Mesendoderm (in vitro differentiated cells): ENCODE measurements at regions not wholly inside any gene's neighbourhood (a gene's known extent, or its start where the extent isn't known, plus 50 kb on each side); places are given as distances from the start of the nearest gene placed in this dataset.

Experiments used
- DNase-seq: peaks from one replicate; pipeline ENCODE4 v3.0.0; 2013
- H2AK5ac ChIP-seq: 2 replicates; pipeline ENCODE4 v1.6.1; 2013; ENCODE audit warnings: low read length, inconsistent platforms
- H2BK120ac ChIP-seq: 2 replicates; pipeline ENCODE4 v1.6.1; 2013; ENCODE audit warnings: low read depth, mild to moderate bottlenecking, low read length, moderate library complexity, mixed read lengths
- H2BK15ac ChIP-seq: replicated peaks from 2 replicates; pipeline ENCODE4 v1.6.1; 2013; ENCODE audit warnings: low read depth, mild to moderate bottlenecking, moderate library complexity
- H2BK5ac ChIP-seq: 2 replicates; pipeline ENCODE4 v1.6.1; 2013; ENCODE audit warnings: low read length, inconsistent platforms
- H3K18ac ChIP-seq: 2 replicates; pipeline ENCODE4 v1.6.1; 2013; ENCODE audit warnings: mild to moderate bottlenecking, low read length, mixed read lengths
- H3K23ac ChIP-seq: one replicate; pipeline ENCODE4 v1.6.1; 2013; ENCODE audit warnings: low read length
- H3K27ac ChIP-seq: 2 replicates; pipeline ENCODE4 v1.5.1; 2013; ENCODE audit warnings: low read depth, mild to moderate bottlenecking, inconsistent platforms, low read length, moderate library complexity
- H3K27me3 ChIP-seq: 2 replicates; pipeline ENCODE4 v1.6.1; 2013; ENCODE audit warnings: low read length, control low read depth, mild to moderate bottlenecking, inconsistent platforms; ENCODE audit not compliant: insufficient read depth, poor library complexity
- H3K36me3 ChIP-seq: 2 replicates; pipeline ENCODE4 v1.6.1; 2013; ENCODE audit warnings: low read length, inconsistent platforms; ENCODE audit not compliant: control insufficient read depth, insufficient read depth
- H3K4ac ChIP-seq: one replicate; pipeline ENCODE4 v1.6.1; 2013; ENCODE audit warnings: low read depth, mild to moderate bottlenecking, low read length, moderate library complexity
- H3K4me1 ChIP-seq: 2 replicates; pipeline ENCODE4 v1.6.1; 2013; ENCODE audit warnings: low read depth, low read length, inconsistent platforms; ENCODE audit not compliant: control insufficient read depth
- H3K4me2 ChIP-seq: 2 replicates; pipeline ENCODE4 v1.6.1; 2013; ENCODE audit warnings: low read length
- H3K4me3 ChIP-seq: 2 replicates; pipeline ENCODE4 v1.5.1; 2013; ENCODE audit warnings: mild to moderate bottlenecking, low read length
- H3K56ac ChIP-seq: one replicate; pipeline ENCODE4 v1.6.1; 2013; ENCODE audit warnings: low read length
- H3K79me1 ChIP-seq: 2 replicates; pipeline ENCODE4 v1.6.1; 2013; ENCODE audit warnings: low read length, inconsistent platforms
- H3K79me2 ChIP-seq: 2 replicates; pipeline ENCODE4 v1.6.1; 2013; ENCODE audit warnings: mild to moderate bottlenecking, low read length; ENCODE audit not compliant: control insufficient read depth, insufficient read depth
- H3K9ac ChIP-seq: 2 replicates; pipeline ENCODE4 v1.6.1; 2013; ENCODE audit warnings: low read length, inconsistent platforms
- H4K5ac ChIP-seq: one replicate; pipeline ENCODE4 v1.6.1; 2013; ENCODE audit warnings: low read length
- H4K8ac ChIP-seq: one replicate; pipeline ENCODE4 v1.6.1; 2013; ENCODE audit warnings: low read depth, mild to moderate bottlenecking, control low read depth, low read length, moderate library complexity
- WGBS: extraction: QIAGEN DNeasy Blood & Tissue Kit; methylation state at CpG from one replicate; pipeline ENCODE4 v1.1.7; 2013; ENCODE audit warnings: low lambda C conversion rate, missing lambda C conversion rate; ENCODE audit not compliant: insufficient coverage; ENCODE audit errors: extremely low coverage; 5-methylcytosine and 5-hydroxymethylcytosine counted together

- Histone ChIP-seq H3K36me3 (no peaks in the 10 kb centered on the region), H3K9ac (no peak overlapping the region), H4K5ac (no peak overlapping the region), H2BK15ac (no peak overlapping the region), H3K79me1 (no peaks in the 10 kb centered on the region), H3K4ac (no peak overlapping the region), H3K27ac (no peak overlapping the region), H3K4me2 (no peak overlapping the region), H3K79me2 (no peaks in the 10 kb centered on the region), H3K27me3 (no peaks in the 10 kb centered on the region), H3K4me1 (no peaks in the 10 kb centered on the region), H3K18ac (no peak overlapping the region), H2AK5ac (no peak overlapping the region), H3K23ac (no peak overlapping the region), H3K56ac (no peak overlapping the region), H3K4me3 (no peak overlapping the region), H4K8ac (no peak overlapping the region), H2BK5ac (no peak overlapping the region), H2BK120ac (no peak overlapping the region)
- no peak for DNase-seq
- WGBS = no CpG with 5 or more reads among the region's 2 CpGs
Observed at GRCh38 chr2:212618636-212619035, 80.0 kb upstream of the ERBB4 start.

- Histone ChIP-seq H3K18ac (no peak overlapping the region), H2BK120ac (no peak overlapping the region), H2AK5ac (no peak overlapping the region), H2BK15ac (no peak overlapping the region), H3K9ac (no peak overlapping the region), H4K5ac (no peak overlapping the region), H3K4me1 (no peaks in the 10 kb centered on the region), H3K23ac (no peak overlapping the region), H3K4me3 (no peak overlapping the region), H4K8ac (no peak overlapping the region), H2BK5ac (no peak overlapping the region), H3K36me3 (no peaks in the 10 kb centered on the region), H3K79me2 (no peaks in the 10 kb centered on the region), H3K27me3 (no peaks in the 10 kb centered on the region), H3K4ac (no peak overlapping the region), H3K79me1 (no peaks in the 10 kb centered on the region), H3K27ac (no peak overlapping the region), H3K4me2 (no peak overlapping the region), H3K56ac (no peak overlapping the region)
- peak; percentile 55 for DNase-seq
- no CpG with 5 or more reads among the region's 3 CpGs for WGBS
Observed at GRCh38 chr2:212610872-212611425, 72.3 kb upstream of the ERBB4 start.

GRCh38 chr2:212609479-212609878, 70.9 kb upstream of the ERBB4 start:
- H3K4me2 ChIP-seq = no peak overlapping the region
- no peaks in the 10 kb centered on the region for H3K79me1 ChIP-seq
- H3K4me1 ChIP-seq = no peaks in the 10 kb centered on the region
- H3K79me2 ChIP-seq = no peaks in the 10 kb centered on the region
- H3K27ac ChIP-seq = no peak overlapping the region
- no peak overlapping the region for H3K56ac ChIP-seq
- H3K36me3 ChIP-seq = no peaks in the 10 kb centered on the region
- H3K18ac ChIP-seq = no peak overlapping the region
- no peak overlapping the region for H2BK15ac ChIP-seq
- H2BK5ac ChIP-seq = no peak overlapping the region
- H4K5ac ChIP-seq = no peak overlapping the region
- H3K27me3 ChIP-seq = no peaks in the 10 kb centered on the region
- H3K4ac ChIP-seq = no peak overlapping the region
- no peak overlapping the region for H3K4me3 ChIP-seq
- no CpG with 5 or more reads among the region's 3 CpGs for WGBS
- no peak for DNase-seq
- H4K8ac ChIP-seq = no peak overlapping the region
- H3K23ac ChIP-seq = no peak overlapping the region
- no peak overlapping the region for H2BK120ac ChIP-seq
- H3K9ac ChIP-seq = no peak overlapping the region
- H2AK5ac ChIP-seq = no peak overlapping the region

GRCh38 chr2:212607080-212607479, 68.5 kb upstream of the ERBB4 start:
- H3K9ac ChIP-seq = no peak overlapping the region
- H3K4me3 ChIP-seq = no peak overlapping the region
- H4K8ac ChIP-seq = no peak overlapping the region
- H2BK15ac ChIP-seq = no peak overlapping the region
- no peak overlapping the region for H2BK5ac ChIP-seq
- no peak overlapping the region for H2BK120ac ChIP-seq
- H3K27me3 ChIP-seq = no peaks in the 10 kb centered on the region
- H3K27ac ChIP-seq = no peak overlapping the region
- WGBS = no CpG with 5 or more reads among the region's 2 CpGs
- H3K4ac ChIP-seq = no peak overlapping the region
- H3K56ac ChIP-seq = no peak overlapping the region
- no peaks in the 10 kb centered on the region for H3K4me1 ChIP-seq
- no peak overlapping the region for H3K23ac ChIP-seq
- no peak overlapping the region for H3K4me2 ChIP-seq
- no peak overlapping the region for H4K5ac ChIP-seq
- H3K18ac ChIP-seq = no peak overlapping the region
- no peaks in the 10 kb centered on the region for H3K79me1 ChIP-seq
- DNase-seq = no peak
- H3K36me3 ChIP-seq = no peaks in the 10 kb centered on the region
- H2AK5ac ChIP-seq = no peak overlapping the region
- no peaks in the 10 kb centered on the region for H3K79me2 ChIP-seq

GRCh38 chr2:212606232-212606631, 67.6 kb upstream of the ERBB4 start:
- no peak overlapping the region for H3K9ac ChIP-seq
- DNase-seq = no peak
- H3K27ac ChIP-seq = no peak overlapping the region
- no peak overlapping the region for H3K4me2 ChIP-seq
- no peak overlapping the region for H2BK120ac ChIP-seq
- no peak overlapping the region for H3K23ac ChIP-seq
- no peak overlapping the region for H3K4me3 ChIP-seq
- no CpG with 5 or more reads among the region's 1 CpG for WGBS
- no peaks in the 10 kb centered on the region for H3K27me3 ChIP-seq
- no peaks in the 10 kb centered on the region for H3K79me1 ChIP-seq
- no peak overlapping the region for H2AK5ac ChIP-seq
- no peak overlapping the region for H4K8ac ChIP-seq
- no peaks in the 10 kb centered on the region for H3K36me3 ChIP-seq
- no peak overlapping the region for H2BK5ac ChIP-seq
- no peak overlapping the region for H3K56ac ChIP-seq
- no peaks in the 10 kb centered on the region for H3K4me1 ChIP-seq
- no peak overlapping the region for H3K18ac ChIP-seq
- no peaks in the 10 kb centered on the region for H3K79me2 ChIP-seq
- H4K5ac ChIP-seq = no peak overlapping the region
- H2BK15ac ChIP-seq = no peak overlapping the region
- no peak overlapping the region for H3K4ac ChIP-seq

- Histone ChIP-seq H3K18ac (no peak overlapping the region), H2BK120ac (no peak overlapping the region), H3K79me2 (no peaks in the 10 kb centered on the region), H3K27me3 (no peaks in the 10 kb centered on the region), H3K4ac (no peak overlapping the region), H4K8ac (no peak overlapping the region), H3K79me1 (no peaks in the 10 kb centered on the region), H3K23ac (no peak overlapping the region), H3K27ac (no peak overlapping the region), H2BK5ac (no peak overlapping the region), H3K36me3 (no peaks in the 10 kb centered on the region), H3K9ac (no peak overlapping the region), H4K5ac (no peak overlapping the region), H3K4me1 (no peaks in the 10 kb centered on the region), H3K56ac (no peak overlapping the region), H3K4me3 (no peak overlapping the region), H2BK15ac (no peak overlapping the region), H2AK5ac (no peak overlapping the region), H3K4me2 (no peak overlapping the region)
- no CpG with 5 or more reads among the region's 3 CpGs for whole genome bisulfite sequencing
- no peak for DNase-seq
Observed at GRCh38 chr2:212596688-212597087, 58.1 kb upstream of the ERBB4 start.
